Neural progenitor cell (in vitro differentiated cells): ENCODE measurements at regions not wholly inside any gene's neighbourhood (a gene's known extent, or its start where the extent isn't known, plus 50 kb on each side); places are given as distances from the start of the nearest gene placed in this dataset.

Source experiments
- DNase-seq: peaks from one replicate; pipeline ENCODE4 v3.0.0-alpha.2; 2016; ENCODE audit warnings: low spot score
- H2AFZ ChIP-seq: fragments of 200-600 bp; sonication (generic); replicated peaks from 2 replicates; pipeline ENCODE4 v1.6.1; 2016; ENCODE audit warnings: antibody characterized with exemption
- H3F3A ChIP-seq: fragments of 200-600 bp; sonication (generic); 2 replicates; pipeline ENCODE4 v1.6.1; 2016; ENCODE audit warnings: antibody characterized with exemption, low read depth
- H3K27ac ChIP-seq: fragments of 200-600 bp; sonication (generic); 2 replicates; pipeline ENCODE4 v1.5.1; 2016; ENCODE audit warnings: mild to moderate bottlenecking
- H3K27me3 ChIP-seq: fragments of 200-600 bp; sonication (generic); 2 replicates; pipeline ENCODE4 v1.6.1; 2016; ENCODE audit warnings: mild to moderate bottlenecking, moderate library complexity
- H3K36me3 ChIP-seq: fragments of 200-600 bp; sonication (generic); 2 replicates; pipeline ENCODE4 v1.5.1; 2016
- H3K4me1 ChIP-seq: fragments of 200-600 bp; sonication (generic); 2 replicates; pipeline ENCODE4 v1.6.1; 2016; ENCODE audit warnings: mixed run types
- H3K4me2 ChIP-seq: fragments of 200-600 bp; sonication (generic); 2 replicates; pipeline ENCODE4 v1.6.1; 2016
- H3K4me3 ChIP-seq: fragments of 200-600 bp; sonication (generic); 2 replicates; pipeline ENCODE4 v1.5.1; 2016
- H3K79me2 ChIP-seq: fragments of 200-600 bp; sonication (generic); 2 replicates; pipeline ENCODE4 v1.6.1; 2016; ENCODE audit warnings: low read depth
- H3K9ac ChIP-seq: fragments of 200-600 bp; sonication (generic); 2 replicates; pipeline ENCODE4 v1.6.1; 2016
- H3K9me3 ChIP-seq: fragments of 200-600 bp; sonication (generic); 2 replicates; pipeline ENCODE4 v1.5.1; 2016; ENCODE audit warnings: low read depth
- H4K20me1 ChIP-seq: fragments of 200-600 bp; sonication (generic); 2 replicates; pipeline ENCODE4 v1.6.1; 2016; ENCODE audit warnings: low read depth
- H3K27ac Mint-ChIP-seq: 3 replicates; pipeline ENCODE4 v1.8.0; 2021; ENCODE audit warnings: mixed read lengths
- H3K27me3 Mint-ChIP-seq: 2 replicates; pipeline ENCODE4 v1.8.0; 2022; ENCODE audit warnings: low read depth, mild to moderate bottlenecking, inconsistent platforms, moderate library complexity, mixed read lengths; ENCODE audit not compliant: insufficient read depth
- H3K36me3 Mint-ChIP-seq: 3 replicates; pipeline ENCODE4 v1.8.0; 2021; ENCODE audit warnings: mixed read lengths
- H3K4me1 Mint-ChIP-seq: 3 replicates; pipeline ENCODE4 v1.8.0; 2021; ENCODE audit warnings: mixed read lengths
- H3K4me3 Mint-ChIP-seq: 3 replicates; pipeline ENCODE4 v1.8.0; 2021; ENCODE audit warnings: mild to moderate bottlenecking, moderate library complexity, mixed read lengths
- H3K9me3 Mint-ChIP-seq: 3 replicates; pipeline ENCODE4 v1.8.0; 2020; ENCODE audit warnings: mixed read lengths
- CTCF ChIP-seq: fragments of 200-600 bp; sonication (generic); IDR thresholded peaks from 2 replicates; pipeline ENCODE4 v1.5.1; 2017; ENCODE audit warnings: antibody characterized with exemption, mild to moderate bottlenecking
- EZH2 ChIP-seq: fragments of 200-600 bp; sonication (generic); IDR thresholded peaks from 2 replicates; pipeline ENCODE4 v1.6.1; 2017; ENCODE audit warnings: antibody characterized with exemption, mild to moderate bottlenecking, moderate library complexity
- EZH2phosphoT487 ChIP-seq: fragments of 200-600 bp; sonication (generic); IDR thresholded peaks from 2 replicates; pipeline ENCODE4 v1.6.1; 2017; ENCODE audit warnings: antibody characterized with exemption

- Histone ChIP-seq H4K20me1 (no peaks in the 10 kb centered on the region), H3K4me3 (no peak overlapping the region), H3K79me2 (no peaks in the 10 kb centered on the region), H3K27me3 (no peaks in the 10 kb centered on the region), H3K36me3 (no peaks in the 10 kb centered on the region), H3K4me1 (peaks cover 10% of the 10 kb centered on the region), H2AFZ (no peak overlapping the region), H3F3A (no peaks in the 10 kb centered on the region), H3K4me2 (no peak overlapping the region), H3K27ac (no peak overlapping the region), H3K9me3 (no peaks in the 10 kb centered on the region), H3K9ac (no peak overlapping the region)
- Mint-ChIP-seq H3K27ac (no peak overlapping the region), H3K36me3 (no peaks in the 10 kb centered on the region), H3K27me3 (peaks cover 4% of the 10 kb centered on the region), H3K4me1 (peaks cover 7% of the 10 kb centered on the region), H3K9me3 (no peaks in the 10 kb centered on the region), H3K4me3 (no peak overlapping the region)
- peak; percentile 47 for DNase-seq
- TF ChIP-seq EZH2 (no peak), CTCF (no peak), EZH2phosphoT487 (no peak)
These were observed 204.0 kb upstream of the C21orf91 start for GRCh38 chr21:18023157-18023556.

DNA sequence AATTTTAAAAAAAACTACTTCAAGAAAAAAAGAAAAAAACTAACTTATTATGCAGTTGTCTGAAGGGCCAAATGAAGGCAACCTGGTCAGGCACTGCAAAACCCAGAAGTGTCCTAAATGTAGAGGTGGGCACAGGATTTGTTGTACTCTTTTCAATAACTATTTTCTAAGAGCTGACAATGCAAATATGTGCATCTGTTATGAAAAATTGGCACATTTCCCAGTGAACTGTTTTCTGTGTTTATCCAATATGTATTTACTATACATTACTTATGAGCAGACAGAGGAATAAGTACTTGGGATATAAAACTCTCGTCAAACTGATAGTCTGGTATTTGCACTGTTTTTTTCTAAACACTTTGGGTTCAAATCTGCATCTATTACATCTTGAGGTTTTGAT, 188.0 kb upstream of the C21orf91 start:
- H3K27ac ChIP-seq, result no peak overlapping the region
- H3K27ac Mint-ChIP-seq, result no peak overlapping the region
- no peaks in the 10 kb centered on the region for H4K20me1 ChIP-seq
- DNase-seq, result no peak
- no peaks in the 10 kb centered on the region for H3K79me2 ChIP-seq
- no peak overlapping the region for H2AFZ ChIP-seq
- H3K4me3 ChIP-seq, result no peak overlapping the region
- no peaks in the 10 kb centered on the region for H3K9me3 ChIP-seq
- H3K27me3 ChIP-seq, result no peaks in the 10 kb centered on the region
- no peaks in the 10 kb centered on the region for H3F3A ChIP-seq
- no peaks in the 10 kb centered on the region for H3K36me3 ChIP-seq
- no peaks in the 10 kb centered on the region for H3K4me1 ChIP-seq
- H3K27me3 Mint-ChIP-seq, result no peaks in the 10 kb centered on the region
- H3K4me2 ChIP-seq, result no peak overlapping the region
- no peak overlapping the region for H3K4me3 Mint-ChIP-seq
- H3K4me1 Mint-ChIP-seq, result no peaks in the 10 kb centered on the region
- no peaks in the 10 kb centered on the region for H3K36me3 Mint-ChIP-seq
- TF ChIP-seq EZH2, result no peak
- no peak for TF ChIP-seq EZH2phosphoT487
- TF ChIP-seq CTCF, result no peak
- H3K9me3 Mint-ChIP-seq, result peaks cover 2% of the 10 kb centered on the region
- no peak overlapping the region for H3K9ac ChIP-seq

DNA sequence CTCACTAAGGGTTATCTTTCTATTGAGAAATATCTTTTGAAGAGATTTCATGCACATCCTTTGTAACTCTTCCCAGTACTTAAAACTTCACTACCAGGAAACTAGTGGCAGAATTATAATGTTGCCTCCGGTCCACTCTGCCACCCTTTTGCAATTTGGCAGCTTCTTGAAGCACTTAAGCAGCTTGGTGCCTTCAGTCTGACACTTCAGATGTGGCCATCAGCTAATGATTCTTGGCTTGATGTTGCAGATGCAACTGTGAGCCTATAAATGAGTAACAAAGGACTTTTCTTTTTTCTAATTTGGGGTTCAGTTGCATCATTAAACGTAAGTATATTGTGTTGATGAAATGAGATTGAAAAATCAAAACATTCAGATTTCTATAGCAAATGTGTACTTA, 187.5 kb upstream of the C21orf91 start:
- Histone ChIP-seq H3K36me3 (no peaks in the 10 kb centered on the region), H4K20me1 (no peaks in the 10 kb centered on the region), H3K27ac (no peak overlapping the region), H3K79me2 (no peaks in the 10 kb centered on the region), H3K9ac (no peak overlapping the region), H3K4me2 (no peak overlapping the region), H3K4me1 (no peaks in the 10 kb centered on the region), H3K4me3 (no peak overlapping the region), H2AFZ (no peak overlapping the region), H3K27me3 (no peaks in the 10 kb centered on the region), H3F3A (no peaks in the 10 kb centered on the region), H3K9me3 (no peaks in the 10 kb centered on the region)
- DNase-seq, result no peak
- H3K27me3 Mint-ChIP-seq, result no peaks in the 10 kb centered on the region
- peaks cover 2% of the 10 kb centered on the region for H3K9me3 Mint-ChIP-seq
- no peaks in the 10 kb centered on the region for H3K36me3 Mint-ChIP-seq
- H3K4me3 Mint-ChIP-seq, result no peak overlapping the region
- H3K27ac Mint-ChIP-seq, result no peak overlapping the region
- no peaks in the 10 kb centered on the region for H3K4me1 Mint-ChIP-seq
- TF ChIP-seq EZH2, result no peak
- no peak for TF ChIP-seq EZH2phosphoT487
- TF ChIP-seq CTCF, result no peak

DNA sequence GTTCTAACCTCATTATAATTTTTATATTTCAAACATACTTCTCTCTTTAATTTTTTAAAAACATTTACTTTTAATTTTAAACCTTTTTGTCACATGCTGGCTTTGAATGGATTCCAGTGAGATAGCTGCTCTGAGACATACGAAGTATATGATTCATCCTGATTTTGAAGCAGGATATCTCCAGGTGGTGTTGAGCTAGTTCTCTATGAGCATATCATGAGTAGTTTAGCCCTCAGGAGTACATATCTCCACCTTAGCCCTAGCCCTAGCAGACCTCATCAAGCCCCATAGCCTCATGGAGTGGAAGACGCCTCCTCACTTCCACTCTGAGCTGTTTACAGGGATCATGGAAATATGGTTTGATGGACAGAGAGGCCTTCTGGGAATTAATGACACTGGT, 183.2 kb upstream of the C21orf91 start:
- H3K4me2 ChIP-seq, result no peak overlapping the region
- no peak overlapping the region for H3K4me3 ChIP-seq
- H3K9ac ChIP-seq, result no peak overlapping the region
- H3K36me3 Mint-ChIP-seq, result no peaks in the 10 kb centered on the region
- H3K27ac ChIP-seq, result no peak overlapping the region
- H3K27me3 Mint-ChIP-seq, result no peaks in the 10 kb centered on the region
- H3F3A ChIP-seq, result no peaks in the 10 kb centered on the region
- no peak overlapping the region for H3K4me3 Mint-ChIP-seq
- no peaks in the 10 kb centered on the region for H3K4me1 Mint-ChIP-seq
- H3K79me2 ChIP-seq, result no peaks in the 10 kb centered on the region
- no peak for DNase-seq
- peaks cover 15% of the 10 kb centered on the region for H3K9me3 Mint-ChIP-seq
- H3K27ac Mint-ChIP-seq, result no peak overlapping the region
- TF ChIP-seq CTCF (no peak), EZH2phosphoT487 (no peak), EZH2 (no peak)
- H3K9me3 ChIP-seq, result no peaks in the 10 kb centered on the region
- no peaks in the 10 kb centered on the region for H4K20me1 ChIP-seq
- no peaks in the 10 kb centered on the region for H3K27me3 ChIP-seq
- H3K36me3 ChIP-seq, result no peaks in the 10 kb centered on the region
- H3K4me1 ChIP-seq, result no peaks in the 10 kb centered on the region
- H2AFZ ChIP-seq, result no peak overlapping the region
